Smooth muscle cell (in vitro differentiated cells): ENCODE measurements at regions not wholly inside any gene's neighbourhood (a gene's known extent, or its start where the extent isn't known, plus 50 kb on each side); places are given as distances from the start of the nearest gene placed in this dataset.
"Not testable (repeated sequence)": the region's sequence is repeated elsewhere in the genome, so short reads cannot be mapped to it uniquely, and the experiment has no call there.

ENCODE experiments used
- DNase-seq: peaks from one replicate; lab custom pipeline; 2025; ENCODE audit not compliant: unreplicated experiment; lab: John Stamatoyannopoulos, UW
- H2AFZ ChIP-seq: fragments of 200-600 bp; sonication (generic); 2 replicates; pipeline ENCODE4 v1.6.0; 2016; ENCODE audit warnings: antibody characterized with exemption, low read depth, mild to moderate bottlenecking
- H3F3A ChIP-seq: fragments of 200-600 bp; sonication (generic); 2 replicates; pipeline ENCODE4 v1.6.0; 2017; ENCODE audit warnings: antibody characterized with exemption, low read depth
- H3K27ac ChIP-seq: fragments of 200-600 bp; sonication (generic); 2 replicates; pipeline ENCODE4 v1.5.1; 2016; ENCODE audit warnings: low read depth, mild to moderate bottlenecking
- H3K27me3 ChIP-seq: fragments of 200-600 bp; sonication (generic); 2 replicates; pipeline ENCODE4 v1.6.1; 2016; ENCODE audit warnings: low read depth, mild to moderate bottlenecking
- H3K36me3 ChIP-seq: fragments of 200-600 bp; sonication (generic); 2 replicates; pipeline ENCODE4 v1.5.1; 2016; ENCODE audit warnings: low read depth
- H3K4me1 ChIP-seq: fragments of 200-600 bp; sonication (generic); 2 replicates; pipeline ENCODE4 v1.5.1; 2016; ENCODE audit warnings: low read depth
- H3K4me2 ChIP-seq: fragments of 200-600 bp; sonication (generic); 2 replicates; pipeline ENCODE4 v1.6.0; 2016; ENCODE audit warnings: mild to moderate bottlenecking
- H3K4me3 ChIP-seq: fragments of 200-600 bp; sonication (generic); 2 replicates; pipeline ENCODE4 v1.5.1; 2016; ENCODE audit warnings: mild to moderate bottlenecking
- H3K79me2 ChIP-seq: fragments of 200-600 bp; sonication (generic); 2 replicates; pipeline ENCODE4 v1.6.0; 2016; ENCODE audit warnings: low read depth, mild to moderate bottlenecking
- H3K9ac ChIP-seq: fragments of 200-600 bp; sonication (generic); 2 replicates; pipeline ENCODE4 v1.6.0; 2016; ENCODE audit warnings: low read depth
- H3K9me3 ChIP-seq: fragments of 200-600 bp; sonication (generic); replicated peaks from 2 replicates; pipeline ENCODE4 v1.5.1; 2016; ENCODE audit warnings: low read depth
- H4K20me1 ChIP-seq: fragments of 200-600 bp; sonication (generic); 2 replicates; pipeline ENCODE4 v1.6.0; 2016; ENCODE audit warnings: low read depth
- WGBS: methylation state at CpG from one replicate; pipeline ENCODE4 v1.1.7; 2016; ENCODE audit warnings: low lambda C conversion rate; 5-methylcytosine and 5-hydroxymethylcytosine counted together
- TF ChIP-seq, protein P1 (sequence below): fragments of 200-600 bp; sonication (generic); IDR thresholded peaks from 2 replicates; pipeline ENCODE4 v1.5.1; 2017; ENCODE audit warnings: borderline replicate concordance, mild to moderate bottlenecking, antibody characterized with exemption; ENCODE audit not compliant: insufficient read depth, poor library complexity, severe bottlenecking

DNA sequence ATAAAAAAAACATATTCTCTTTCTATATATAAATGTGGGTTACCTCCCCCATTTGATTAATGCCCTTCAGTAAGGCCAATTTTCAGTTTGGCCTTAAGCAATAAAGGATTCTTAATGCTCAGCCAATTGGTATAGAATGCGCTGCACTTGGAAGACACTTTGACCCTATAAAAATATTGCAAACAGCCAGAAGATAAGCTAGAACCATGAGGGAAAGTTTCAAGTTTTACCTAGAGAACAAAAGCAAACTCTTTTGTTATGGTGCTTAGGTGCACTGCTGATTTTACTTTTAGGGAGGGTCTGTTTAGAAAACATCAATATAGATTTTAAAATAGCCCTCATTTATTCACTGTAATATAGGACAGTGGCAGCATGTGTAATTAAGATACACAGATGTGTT, 251.6 kb upstream of the SLC16A7 start:
- Histone ChIP-seq H3K27ac (no peak overlapping the region), H3K79me2 (no peaks in the 10 kb centered on the region), H2AFZ (no peak overlapping the region), H3F3A (no peaks in the 10 kb centered on the region), H3K9me3 (no peaks in the 10 kb centered on the region), H3K27me3 (no peaks in the 10 kb centered on the region), H3K9ac (no peak overlapping the region), H3K4me1 (no peaks in the 10 kb centered on the region), H3K36me3 (no peaks in the 10 kb centered on the region), H3K4me2 (no peak overlapping the region), H3K4me3 (no peak overlapping the region), H4K20me1 (no peaks in the 10 kb centered on the region)
- 0% methylated on average over 1 of the region's 1 CpG for WGBS
- DNase-seq: no peak
- TF ChIP-seq, protein P1, sequence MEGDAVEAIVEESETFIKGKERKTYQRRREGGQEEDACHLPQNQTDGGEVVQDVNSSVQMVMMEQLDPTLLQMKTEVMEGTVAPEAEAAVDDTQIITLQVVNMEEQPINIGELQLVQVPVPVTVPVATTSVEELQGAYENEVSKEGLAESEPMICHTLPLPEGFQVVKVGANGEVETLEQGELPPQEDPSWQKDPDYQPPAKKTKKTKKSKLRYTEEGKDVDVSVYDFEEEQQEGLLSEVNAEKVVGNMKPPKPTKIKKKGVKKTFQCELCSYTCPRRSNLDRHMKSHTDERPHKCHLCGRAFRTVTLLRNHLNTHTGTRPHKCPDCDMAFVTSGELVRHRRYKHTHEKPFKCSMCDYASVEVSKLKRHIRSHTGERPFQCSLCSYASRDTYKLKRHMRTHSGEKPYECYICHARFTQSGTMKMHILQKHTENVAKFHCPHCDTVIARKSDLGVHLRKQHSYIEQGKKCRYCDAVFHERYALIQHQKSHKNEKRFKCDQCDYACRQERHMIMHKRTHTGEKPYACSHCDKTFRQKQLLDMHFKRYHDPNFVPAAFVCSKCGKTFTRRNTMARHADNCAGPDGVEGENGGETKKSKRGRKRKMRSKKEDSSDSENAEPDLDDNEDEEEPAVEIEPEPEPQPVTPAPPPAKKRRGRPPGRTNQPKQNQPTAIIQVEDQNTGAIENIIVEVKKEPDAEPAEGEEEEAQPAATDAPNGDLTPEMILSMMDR: no peak

DNA sequence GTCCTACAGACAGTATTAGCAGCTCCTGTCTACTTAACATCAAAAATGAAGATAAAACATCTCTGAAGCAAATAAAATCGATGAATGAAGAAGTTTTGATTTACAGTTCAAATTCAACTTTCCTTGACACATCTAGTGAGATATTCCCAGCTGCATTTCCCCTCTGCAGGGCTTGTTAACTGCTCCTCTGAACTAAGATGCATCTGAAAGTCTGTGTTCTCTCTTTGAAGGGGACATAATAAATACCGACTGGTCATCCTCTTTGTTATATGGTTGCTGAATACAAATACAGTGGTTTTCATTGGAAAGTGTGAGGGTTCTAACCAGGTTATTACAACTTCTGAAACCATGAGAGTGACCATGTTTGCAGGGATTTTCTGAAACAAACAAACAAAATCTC, 266.4 kb upstream of the SLC16A7 start:
- DNase-seq: no peak
- H3K79me2 ChIP-seq: no peaks in the 10 kb centered on the region
- no peak overlapping the region for H3K4me2 ChIP-seq
- TF ChIP-seq, protein P1: no peak
- no peak overlapping the region for H3K9ac ChIP-seq
- H3K4me1 ChIP-seq: no peaks in the 10 kb centered on the region
- H2AFZ ChIP-seq: no peak overlapping the region
- H4K20me1 ChIP-seq: no peaks in the 10 kb centered on the region
- peaks cover 44% of the 10 kb centered on the region for H3K27me3 ChIP-seq
- no peaks in the 10 kb centered on the region for H3K36me3 ChIP-seq
- no peak overlapping the region for H3K27ac ChIP-seq
- H3K4me3 ChIP-seq: no peak overlapping the region
- H3K9me3 ChIP-seq: no peaks in the 10 kb centered on the region
- no peaks in the 10 kb centered on the region for H3F3A ChIP-seq
- WGBS: 37% methylated on average over 2 of the region's 2 CpGs

DNA sequence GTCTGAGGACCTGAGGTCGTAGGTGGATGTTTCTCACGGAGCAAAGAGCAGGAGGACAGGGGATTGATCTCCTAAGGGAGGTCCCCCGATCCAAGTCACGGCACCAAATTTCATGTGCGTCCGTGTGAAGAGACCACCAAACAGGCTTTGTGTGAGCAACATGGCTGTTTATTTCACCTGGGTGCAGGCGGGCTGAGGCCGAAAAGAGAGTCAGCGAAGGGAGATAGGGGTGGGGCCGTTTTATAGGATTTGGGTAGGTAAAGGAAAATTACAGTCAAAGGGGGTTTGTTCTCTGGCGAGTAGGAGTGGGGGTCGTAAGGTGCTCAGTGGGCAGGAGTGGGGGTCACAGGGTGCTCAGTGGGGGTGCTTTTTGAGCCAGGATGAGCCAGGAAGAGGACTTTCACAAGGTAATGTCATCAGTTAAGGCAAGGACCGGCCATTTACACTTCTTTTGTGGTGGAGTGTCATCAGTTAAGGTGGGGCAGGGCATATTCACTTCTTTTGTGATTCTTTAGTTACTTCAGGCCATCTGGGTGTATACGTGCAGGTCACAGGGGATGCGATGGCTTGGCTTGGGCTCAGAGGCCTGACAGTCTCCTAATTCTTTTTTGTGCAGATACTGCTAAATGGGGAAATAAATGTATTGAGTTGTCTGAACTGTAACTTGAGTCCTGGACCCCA, 267.3 kb upstream of the SLC16A7 start:
- WGBS: 31% methylated on average over 15 of the region's 15 CpGs
- Histone ChIP-seq H3K27me3 (peaks cover 44% of the 10 kb centered on the region), H3K4me2 (peak overlapping the region; percentile 44)
- not testable (repeated sequence) for H3K9me3 ChIP-seq, DNase-seq, H3K27ac ChIP-seq, H3K9ac ChIP-seq, H2AFZ ChIP-seq, H3K4me3 ChIP-seq, H3K36me3 ChIP-seq, H3K4me1 ChIP-seq, H4K20me1 ChIP-seq, H3K79me2 ChIP-seq, H3F3A ChIP-seq

DNA sequence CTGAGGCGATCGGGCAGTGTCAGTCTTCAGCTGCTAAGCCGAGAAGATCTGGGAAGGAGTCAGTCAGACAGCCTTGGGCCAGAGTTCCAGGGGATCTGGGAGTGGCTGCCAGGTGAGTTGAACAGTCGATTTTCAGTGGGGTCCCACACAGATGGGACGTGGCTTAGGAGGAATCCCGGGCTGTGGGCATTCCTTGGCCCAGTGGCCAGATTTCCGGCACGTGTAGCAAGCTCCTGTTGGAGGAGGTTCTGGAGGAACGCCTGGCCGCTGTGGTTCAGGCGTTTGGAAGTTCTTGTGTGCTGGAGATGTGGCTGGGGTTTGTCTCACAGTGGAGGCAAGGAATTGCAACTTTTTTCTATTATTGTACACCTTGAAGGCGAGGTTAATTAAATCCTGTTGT, 269.4 kb upstream of the SLC16A7 start:
- peaks cover 44% of the 10 kb centered on the region for H3K27me3 ChIP-seq
- H3F3A ChIP-seq, H3K27ac ChIP-seq, DNase-seq, H3K9me3 ChIP-seq, H3K4me1 ChIP-seq, H3K36me3 ChIP-seq, H3K4me2 ChIP-seq, H3K4me3 ChIP-seq, H3K79me2 ChIP-seq, H3K9ac ChIP-seq, H4K20me1 ChIP-seq, H2AFZ ChIP-seq: not testable (repeated sequence)
- WGBS: 49% methylated on average over 12 of the region's 12 CpGs

- H3K9me3 ChIP-seq: no peaks in the 10 kb centered on the region
- peaks cover 11% of the 10 kb centered on the region for H3K27me3 ChIP-seq
- 78% methylated on average over 2 of the region's 2 CpGs for WGBS
- no peak for DNase-seq
- no peaks in the 10 kb centered on the region for H4K20me1 ChIP-seq
- no peaks in the 10 kb centered on the region for H3F3A ChIP-seq
- H3K4me2 ChIP-seq: no peak overlapping the region
- H3K9ac ChIP-seq: no peak overlapping the region
- peaks cover 5% of the 10 kb centered on the region for H3K4me1 ChIP-seq
- no peak overlapping the region for H3K4me3 ChIP-seq
- H3K36me3 ChIP-seq: no peaks in the 10 kb centered on the region
- no peaks in the 10 kb centered on the region for H3K79me2 ChIP-seq
- TF ChIP-seq, protein P1: no peak
- H2AFZ ChIP-seq: no peak overlapping the region
- no peak overlapping the region for H3K27ac ChIP-seq
Observed at GRCh38 chr12:59322473-59322872, 273.4 kb upstream of the SLC16A7 start.
